MCF 10A (cell line): ENCODE measurements at regions not wholly inside any gene's neighbourhood (a gene's known extent, or its start where the extent isn't known, plus 50 kb on each side); places are given as distances from the start of the nearest gene placed in this dataset.
A peak's percentile ranks its signal among the peaks of the same experiment; 100 is the strongest.

ENCODE experiments used
- BruUV-seq: library from RNA; stranded (reverse); fragments of 400-500 nt; replicated peaks from 2 replicates; lab custom pipeline; 2021; lab: Mats Ljungman, UMichigan
- CTCF ChIA-PET: fragments of 300-600 bp; sonication (Branson Sonifier 250); formaldehyde crosslinking; extraction: SDS; loops from one replicate; lab custom pipeline; 2021; ENCODE audit warnings: antibody characterized with exemption, inconsistent platforms; lab: Yijun Ruan, JAX
- POLR2A ChIA-PET: fragments of 300-600, 350-650 bp; sonication (Branson Sonifier 250); formaldehyde crosslinking; extraction: SDS; loops from one replicate; lab custom pipeline; 2020; ENCODE audit warnings: antibody characterized with exemption, inconsistent platforms; lab: Yijun Ruan, JAX
- DNase-seq: peaks from one replicate; pipeline ENCODE4 v3.0.0-alpha.2; 2018; ENCODE audit not compliant: unreplicated experiment
- H3K27ac Mint-ChIP-seq: one replicate; pipeline ENCODE4 v1.8.0; 2022; ENCODE audit warnings: mild to moderate bottlenecking, low read depth, mixed read lengths; ENCODE audit not compliant: unreplicated experiment
- H3K27me3 Mint-ChIP-seq: one replicate; pipeline ENCODE4 v1.8.0; 2022; ENCODE audit warnings: mixed read lengths; ENCODE audit not compliant: insufficient read depth, unreplicated experiment
- H3K36me3 Mint-ChIP-seq: one replicate; pipeline ENCODE4 v1.8.0; 2022; ENCODE audit warnings: mild to moderate bottlenecking, moderate library complexity, mixed read lengths; ENCODE audit not compliant: insufficient read depth, unreplicated experiment
- H3K4me1 Mint-ChIP-seq: one replicate; pipeline ENCODE4 v1.8.0; 2022; ENCODE audit warnings: mixed read lengths; ENCODE audit not compliant: insufficient read depth, unreplicated experiment
- H3K4me3 Mint-ChIP-seq: one replicate; pipeline ENCODE4 v1.8.0; 2022; ENCODE audit warnings: mild to moderate bottlenecking, moderate library complexity, mixed read lengths; ENCODE audit not compliant: unreplicated experiment
- H3K9me3 Mint-ChIP-seq: one replicate; pipeline ENCODE4 v1.8.0; 2022; ENCODE audit warnings: mixed read lengths; ENCODE audit not compliant: unreplicated experiment
- CTCF ChIP-seq: fragments of 200-600 bp; IDR thresholded peaks from one replicate; pipeline ENCODE4 v1.8.0; 2022; ENCODE audit warnings: antibody characterized with exemption, mild to moderate bottlenecking; ENCODE audit not compliant: unreplicated experiment
- intact Hi-C: fragments of 100-400 bp; cut with micrococcal nuclease; formaldehyde crosslinking; loops from 2 replicates; pipeline ENCODE4 v1.14.1; 2022

GRCh38 chr6:18053555-18054445 lies 66.4 kb upstream of the KIF13A start:
- H3K27me3 Mint-ChIP-seq: no peaks in the 10 kb centered on the region
- ChIA-PET POLR2A (interaction anchor here (0.6 to 2.0 kb wide), 5 partner anchors 11 to 939 kb away, joined by 3 to 5 read pairs (median 4); partner anchors contain the start of gene KIF13A), CTCF (no interaction called here)
- intact Hi-C loops: no loop called here
- BruUV-seq: no TSS peak
- no peaks in the 10 kb centered on the region for H3K36me3 Mint-ChIP-seq
- TF ChIP-seq CTCF: no peak
- H3K9me3 Mint-ChIP-seq: no peaks in the 10 kb centered on the region
- H3K4me1 Mint-ChIP-seq: peaks cover 27% of the 10 kb centered on the region
- H3K27ac Mint-ChIP-seq: peak overlapping the region; percentile 66
- H3K4me3 Mint-ChIP-seq: no peak overlapping the region
- peak; percentile 26 for DNase-seq

GRCh38 chr6:18053078-18053477 lies 65.6 kb upstream of the KIF13A start:
- peaks cover 27% of the 10 kb centered on the region for H3K4me1 Mint-ChIP-seq
- intact Hi-C loops: no loop called here
- H3K27me3 Mint-ChIP-seq: no peaks in the 10 kb centered on the region
- TF ChIP-seq CTCF: no peak
- no peaks in the 10 kb centered on the region for H3K9me3 Mint-ChIP-seq
- no TSS peak for BruUV-seq
- ChIA-PET CTCF (no interaction called here), POLR2A (interaction anchor here (0.6 to 2.0 kb wide), 5 partner anchors 10 to 938 kb away, joined by 3 to 5 read pairs (median 4); partner anchors contain the start of gene KIF13A)
- H3K27ac Mint-ChIP-seq: peak overlapping the region; percentile 66
- H3K4me3 Mint-ChIP-seq: no peak overlapping the region
- no peaks in the 10 kb centered on the region for H3K36me3 Mint-ChIP-seq
- peak; percentile 83 for DNase-seq

GRCh38 chr6:18049646-18050045 lies 62.2 kb upstream of the KIF13A start:
- peaks cover 19% of the 10 kb centered on the region for H3K4me1 Mint-ChIP-seq
- CTCF ChIA-PET: no interaction called here
- intact Hi-C loops: no loop called here
- H3K36me3 Mint-ChIP-seq: no peaks in the 10 kb centered on the region
- H3K27ac Mint-ChIP-seq: no peak overlapping the region
- no peak overlapping the region for H3K4me3 Mint-ChIP-seq
- no peak for TF ChIP-seq CTCF
- no peaks in the 10 kb centered on the region for H3K9me3 Mint-ChIP-seq
- DNase-seq: no peak
- H3K27me3 Mint-ChIP-seq: no peaks in the 10 kb centered on the region
- POLR2A ChIA-PET: no interaction called here
- BruUV-seq: no TSS peak

GRCh38 chr6:18048953-18049630 lies 61.7 kb upstream of the KIF13A start:
- POLR2A ChIA-PET: interaction anchor here (0.7 kb wide), 1 partner anchor 101 kb away, joined by 3 read pairs; no protein-coding TSS in a partner anchor

More at GRCh38 chr6:18048953-18049630, 61.7 kb upstream of the KIF13A start:
- TF ChIP-seq CTCF: no peak
- Mint-ChIP-seq H3K9me3 (no peaks in the 10 kb centered on the region), H3K36me3 (no peaks in the 10 kb centered on the region), H3K4me1 (peaks cover 18% of the 10 kb centered on the region), H3K27ac (no peak overlapping the region), H3K27me3 (no peaks in the 10 kb centered on the region), H3K4me3 (no peak overlapping the region)
- no TSS peak for BruUV-seq
- no peak for DNase-seq
- intact Hi-C loops: no loop called here
- CTCF ChIA-PET: no interaction called here
